Fibroblast of lung (primary cell): ENCODE measurements at regions not wholly inside any gene's neighbourhood (a gene's known extent, or its start where the extent isn't known, plus 50 kb on each side); places are given as distances from the start of the nearest gene placed in this dataset.

Experiments
- DNase-seq, 2 donors: peaks; one replicate each; pipeline versions ENCODE4 v3.0.0 to v3.0.0-alpha.2; 2010; ENCODE audit warnings: low read depth in 2 of 2
- H2AFZ ChIP-seq: 2 replicates; pipeline ENCODE4 v1.5.1; 2012; ENCODE audit warnings: low read length, control low read depth, inconsistent platforms
- H3K27ac ChIP-seq: 2 replicates; pipeline ENCODE4 v1.5.1; 2011; ENCODE audit warnings: low read length, control low read depth; ENCODE audit not compliant: insufficient read depth
- H3K27me3 ChIP-seq: 2 replicates; pipeline ENCODE4 v1.5.1; 2011; ENCODE audit warnings: mild to moderate bottlenecking, low read length; ENCODE audit not compliant: control insufficient read depth, insufficient read depth
- H3K36me3 ChIP-seq: 2 replicates; pipeline ENCODE4 v1.5.1; 2011; ENCODE audit warnings: low read length; ENCODE audit not compliant: control insufficient read depth, insufficient read depth
- H3K4me1 ChIP-seq: 2 replicates; pipeline ENCODE4 v1.5.1; 2011; ENCODE audit warnings: low read length; ENCODE audit not compliant: control insufficient read depth, insufficient read depth; ENCODE audit errors: extremely low read depth
- H3K4me2 ChIP-seq: 2 replicates; pipeline ENCODE4 v1.5.1; 2011; ENCODE audit warnings: low read length, control low read depth; ENCODE audit not compliant: insufficient read depth; ENCODE audit errors: extremely low read depth
- H3K4me3 ChIP-seq, 4 experiments: fragments of 200-600 bp in 1 of 4; sonication (generic) in 1 of 4; replicated peaks in 1 of 4; 2 replicates each; pipeline ENCODE4 v1.5.1; 2011 to 2016; ENCODE audit warnings: low read length in 4 of 4, low read depth in 3 of 4, mild to moderate bottlenecking in 3 of 4, control low read depth in 2 of 4, inconsistent platforms in 1 of 4, mixed read lengths in 1 of 4; ENCODE audit not compliant: insufficient read depth in 1 of 4; ENCODE audit errors: control extremely low read depth in 1 of 4
- H3K79me2 ChIP-seq: 2 replicates; pipeline ENCODE4 v1.5.1; 2012; ENCODE audit warnings: mild to moderate bottlenecking, low read length, inconsistent platforms; ENCODE audit not compliant: control insufficient read depth, insufficient read depth
- H3K9ac ChIP-seq: 2 replicates; pipeline ENCODE4 v1.5.1; 2011; ENCODE audit warnings: mild to moderate bottlenecking, low read length, control low read depth; ENCODE audit not compliant: insufficient read depth
- H3K9me3 ChIP-seq: 2 replicates; pipeline ENCODE4 v1.5.1; 2012; ENCODE audit warnings: low read depth, low read length; ENCODE audit not compliant: control insufficient read depth, insufficient read depth
- H4K20me1 ChIP-seq: 2 replicates; pipeline ENCODE4 v1.5.1; 2011; ENCODE audit warnings: low read length; ENCODE audit not compliant: control insufficient read depth, insufficient read depth; ENCODE audit errors: extremely low read depth
- CTCF ChIP-seq, 2 donors: IDR thresholded peaks in 1 of 2; conservative IDR thresholded peaks in 1 of 2; 1 replicate in 1 of 2; 2 replicates in 1 of 2; pipeline ENCODE4 v1.5.1; 2011 to 2012; ENCODE audit warnings: low read length in 2 of 2, control low read depth in 1 of 2, inconsistent platforms in 1 of 2, low read depth in 1 of 2, mild to moderate bottlenecking in 1 of 2
- EZH2 ChIP-seq: IDR thresholded peaks from 2 replicates; pipeline ENCODE4 v1.5.1; 2012; ENCODE audit warnings: low read length, control low read depth, mild to moderate bottlenecking; ENCODE audit errors: missing control alignments

GRCh38 chr22:27094633-27095308, 437.4 kb downstream of the MIAT start:
- no peaks in the 10 kb centered on the region for H3K36me3 ChIP-seq
- no peaks in the 10 kb centered on the region for H4K20me1 ChIP-seq
- H3K4me2 ChIP-seq = no peak overlapping the region
- H3K27ac ChIP-seq = no peak overlapping the region
- peaks cover 28% of the 10 kb centered on the region for H3K27me3 ChIP-seq
- H3K9ac ChIP-seq = no peak overlapping the region
- DNase-seq = peak in 1 of 2 donors; percentile 91
- H3K79me2 ChIP-seq = no peaks in the 10 kb centered on the region
- no peaks in the 10 kb centered on the region for H3K9me3 ChIP-seq
- TF ChIP-seq EZH2 (no peak), CTCF (conservative IDR thresholded peaks at IDR 0.05 in 1 of 2, IDR thresholded peaks at IDR 0.05 in 1 of 2; ENCODE audit: low read depth in 1 of 2, low read length in 2 of 2) (no peak)
- no peaks in the 10 kb centered on the region for H3K4me1 ChIP-seq
- no peak overlapping the region for H3K4me3 ChIP-seq
- no peak overlapping the region for H2AFZ ChIP-seq

GRCh38 chr22:27097506-27097905, 440.1 kb downstream of the MIAT start:
- Histone ChIP-seq H4K20me1 (no peaks in the 10 kb centered on the region), H3K27me3 (peaks cover 37% of the 10 kb centered on the region), H3K79me2 (no peaks in the 10 kb centered on the region), H2AFZ (no peak overlapping the region), H3K4me3 (no peak overlapping the region), H3K36me3 (no peaks in the 10 kb centered on the region), H3K9ac (no peak overlapping the region), H3K4me1 (no peaks in the 10 kb centered on the region), H3K27ac (no peak overlapping the region), H3K4me2 (no peak overlapping the region), H3K9me3 (no peaks in the 10 kb centered on the region)
- TF ChIP-seq CTCF (conservative IDR thresholded peaks at IDR 0.05 in 1 of 2, IDR thresholded peaks at IDR 0.05 in 1 of 2; ENCODE audit: low read depth in 1 of 2, low read length in 2 of 2) (no peak), EZH2 (no peak)
- peak in 1 of 2 donors; percentile 30 for DNase-seq

- Histone ChIP-seq H3K4me2 (no peak overlapping the region), H2AFZ (no peak overlapping the region), H3K9me3 (no peaks in the 10 kb centered on the region), H3K36me3 (no peaks in the 10 kb centered on the region), H3K4me1 (no peaks in the 10 kb centered on the region), H3K27ac (no peak overlapping the region), H3K27me3 (peaks cover 36% of the 10 kb centered on the region), H3K9ac (no peak overlapping the region), H3K4me3 (no peak overlapping the region), H4K20me1 (no peaks in the 10 kb centered on the region), H3K79me2 (no peaks in the 10 kb centered on the region)
- TF ChIP-seq CTCF (conservative IDR thresholded peaks at IDR 0.05 in 1 of 2, IDR thresholded peaks at IDR 0.05 in 1 of 2; ENCODE audit: low read depth in 1 of 2, low read length in 2 of 2) = no peak
- DNase-seq = peak in 1 of 2 donors; percentile 61
Measured at GRCh38 chr22:27097933-27098332, 440.5 kb downstream of the MIAT start.
